GM21447 (cell line): ENCODE measurements at regions not wholly inside any gene's neighbourhood (a gene's known extent, or its start where the extent isn't known, plus 50 kb on each side); places are given as distances from the start of the nearest gene placed in this dataset.
"Not testable (repeated sequence)": the region's sequence is repeated elsewhere in the genome, so short reads cannot be mapped to it uniquely, and the experiment has no call there.

Source experiments
- ATAC-seq: cut with Tn5 transposase; IDR thresholded peaks from one replicate; pipeline ENCODE4 v1.9.1; 2021; ENCODE audit not compliant: unreplicated experiment

DNA sequence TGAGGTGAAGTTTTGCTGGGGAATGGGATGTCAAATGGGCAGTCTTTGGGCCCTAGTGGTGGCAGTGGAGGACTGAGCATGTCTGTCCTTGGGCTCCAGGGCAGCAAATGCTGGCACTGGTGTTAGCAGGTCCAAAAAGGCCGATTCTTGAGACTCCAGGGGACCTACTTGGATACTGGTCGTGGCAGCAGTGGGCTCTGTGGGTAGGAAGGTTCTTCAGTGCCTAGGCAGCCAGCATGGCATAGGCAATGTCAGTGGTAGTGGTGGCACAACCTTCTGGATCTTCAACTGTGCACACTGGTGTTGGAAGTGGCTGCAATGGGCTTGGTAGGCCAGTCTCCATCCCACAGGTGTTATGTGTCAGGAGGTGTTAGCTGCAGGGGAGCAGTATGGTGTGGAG is 334.7 kb upstream of the KITLG start:
- ATAC-seq: no peak

- no peak for ATAC-seq
These were observed 329.2 kb upstream of the KITLG start for GRCh38 chr12:88909510-88909909.

DNA sequence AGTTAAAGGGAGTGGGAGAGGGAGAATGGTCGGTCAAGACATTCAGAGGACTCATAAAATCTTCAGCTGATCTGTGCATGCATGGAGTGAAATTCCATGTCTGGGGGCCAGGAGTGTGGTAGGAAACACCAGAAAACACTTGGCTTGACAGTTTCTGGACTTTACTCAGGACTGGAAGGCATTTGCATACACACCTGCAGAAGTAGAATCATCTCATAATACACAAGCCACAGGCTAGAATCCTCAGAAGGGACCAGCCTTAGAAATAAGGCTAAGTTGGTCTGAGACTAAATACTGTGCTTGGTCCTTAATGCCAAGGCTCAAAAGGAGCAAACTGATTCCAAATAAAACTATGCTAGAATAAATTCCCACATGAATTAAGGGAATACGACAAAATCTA is 328.1 kb upstream of the KITLG start:
- ATAC-seq: no peak

GRCh38 chr12:88904705-88905104 is 324.4 kb upstream of the KITLG start:
- ATAC-seq: no peak

- ATAC-seq: no peak
These were observed 323.1 kb upstream of the KITLG start for GRCh38 chr12:88903333-88903732.

- no peak for ATAC-seq
These were observed 317.5 kb upstream of the KITLG start for GRCh38 chr12:88897723-88898122.

- no peak for ATAC-seq
These were observed 316.7 kb upstream of the KITLG start for GRCh38 chr12:88896958-88897357.

- no peak for ATAC-seq
These were observed 315.4 kb upstream of the KITLG start for GRCh38 chr12:88895634-88896033.

DNA sequence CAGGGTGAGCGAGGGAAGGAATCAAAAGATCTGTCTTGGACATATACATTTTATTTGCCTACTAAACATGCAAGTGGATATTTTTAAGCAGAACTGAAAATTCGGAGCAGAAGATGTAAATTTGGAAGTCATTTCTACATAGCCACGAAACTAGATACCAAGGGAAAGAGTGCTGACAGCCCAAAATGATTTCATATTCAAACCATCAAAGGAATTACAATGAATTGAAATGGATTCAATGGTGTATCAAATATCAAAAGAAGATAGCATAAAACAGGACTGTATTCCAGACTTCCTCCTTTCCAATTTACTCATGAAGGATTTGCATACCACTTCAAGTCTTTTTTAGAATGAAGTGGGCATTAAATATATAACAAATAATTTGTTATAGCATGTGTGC is 313.5 kb upstream of the KITLG start:
- ATAC-seq: no peak

DNA sequence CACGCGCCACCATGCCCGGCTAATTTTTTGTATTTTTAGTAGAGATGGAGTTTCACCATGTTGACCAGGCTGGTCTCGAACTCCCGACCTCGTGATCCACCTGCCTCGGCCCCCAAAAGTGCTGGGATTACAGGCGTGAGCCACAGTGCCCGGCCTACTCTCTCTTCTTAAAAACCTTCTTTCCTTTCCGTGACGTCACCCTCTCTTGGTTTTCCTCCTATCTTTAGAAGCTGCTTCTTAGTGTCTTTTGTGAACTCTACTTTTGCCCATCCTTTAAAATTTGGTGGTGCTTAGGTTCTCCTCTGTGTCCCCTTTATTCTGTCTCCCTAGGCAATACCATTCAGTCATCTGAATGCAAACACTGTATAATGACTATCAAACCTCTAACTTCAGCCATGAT is 311.2 kb upstream of the KITLG start:
- not testable (repeated sequence) for ATAC-seq

- no peak for ATAC-seq
These were observed 309.2 kb upstream of the KITLG start for GRCh38 chr12:88889326-88890110.

DNA sequence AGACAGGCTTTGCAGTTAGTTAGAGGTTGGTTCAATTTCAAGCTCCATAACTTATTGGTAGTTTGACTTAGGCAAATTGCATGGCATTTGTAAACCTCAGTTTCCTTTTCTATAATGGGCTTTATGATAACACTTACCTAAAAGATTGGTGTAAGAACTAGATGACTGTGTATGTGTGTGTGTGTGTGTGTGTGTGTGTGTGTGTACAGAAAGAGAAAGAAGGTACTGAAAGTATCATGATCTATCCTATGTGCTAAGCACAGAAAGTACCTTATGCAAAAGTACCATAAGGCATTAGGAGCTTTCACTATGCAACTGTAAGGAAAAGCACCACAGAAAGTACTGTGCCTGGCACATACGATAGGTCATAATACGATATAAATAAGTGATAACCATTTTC is 304.3 kb upstream of the KITLG start:
- no peak for ATAC-seq

GRCh38 chr12:88882662-88883061 is 302.4 kb upstream of the KITLG start:
- no peak for ATAC-seq

GRCh38 chr12:88880051-88880450 is 299.8 kb upstream of the KITLG start:
- no peak for ATAC-seq

GRCh38 chr12:88878295-88878694 is 298.0 kb upstream of the KITLG start:
- ATAC-seq: no peak

DNA sequence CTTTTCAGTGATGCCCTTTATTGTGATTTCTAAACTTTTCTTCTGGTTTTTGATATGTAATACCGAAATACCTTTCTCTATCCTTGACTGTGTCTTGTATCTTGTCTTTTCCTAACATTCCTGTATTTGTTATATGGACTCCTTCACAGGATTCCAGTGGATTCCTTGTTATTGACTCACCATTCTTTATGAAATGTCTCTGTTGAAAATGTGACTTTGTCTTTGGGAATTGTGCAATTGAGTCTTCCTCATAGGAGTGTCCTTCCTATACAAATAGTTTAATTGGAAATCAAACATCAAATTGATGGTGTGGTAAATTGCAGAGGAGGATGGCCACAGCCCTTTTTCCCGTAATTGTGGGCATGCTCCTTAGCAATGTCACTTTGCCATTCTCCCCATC is 296.6 kb upstream of the KITLG start:
- ATAC-seq: no peak

- ATAC-seq: no peak
These were observed 289.9 kb upstream of the KITLG start for GRCh38 chr12:88870000-88870737.

- no peak for ATAC-seq
These were observed 287.8 kb upstream of the KITLG start for GRCh38 chr12:88868050-88868449.

DNA sequence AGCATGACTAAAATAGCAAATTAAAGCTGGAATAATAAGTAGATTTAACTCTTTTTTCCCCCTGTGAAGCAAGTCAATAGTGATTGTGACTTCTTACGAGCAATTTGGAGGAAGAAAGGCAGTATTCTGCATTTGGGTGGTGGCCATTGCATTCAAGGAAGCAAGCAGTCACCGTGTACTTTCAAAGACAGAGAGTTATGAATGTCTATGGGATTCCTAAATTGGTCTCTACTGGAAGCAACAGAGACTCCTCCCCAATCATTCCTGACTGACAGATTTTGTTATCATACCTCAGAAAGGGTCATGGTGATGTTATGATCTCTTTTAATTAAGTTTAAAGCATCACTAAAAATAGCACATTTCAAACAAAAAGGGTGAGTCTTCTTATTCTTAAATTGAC is 287.2 kb upstream of the KITLG start:
- no peak for ATAC-seq

DNA sequence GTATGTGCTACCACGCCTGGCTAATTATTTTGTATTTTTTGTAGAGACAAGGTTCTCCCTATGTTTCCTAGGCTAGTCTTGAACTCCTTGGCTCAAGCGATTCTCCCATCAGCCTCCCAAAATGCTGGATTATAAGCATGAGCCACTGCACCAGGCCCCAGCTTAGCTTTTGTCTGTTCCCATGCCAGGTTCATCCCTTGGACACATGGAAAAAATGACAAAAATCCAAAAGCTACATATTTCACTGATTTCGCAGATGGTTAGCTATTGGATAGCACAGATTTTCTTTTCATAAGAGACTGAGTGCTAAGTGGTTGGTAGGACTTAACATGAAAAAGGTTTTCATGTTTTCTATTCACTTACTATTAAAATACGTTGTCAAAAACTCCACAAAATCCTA is 286.6 kb upstream of the KITLG start:
- no peak for ATAC-seq

GRCh38 chr12:88865537-88865936 is 285.3 kb upstream of the KITLG start:
- no peak for ATAC-seq

DNA sequence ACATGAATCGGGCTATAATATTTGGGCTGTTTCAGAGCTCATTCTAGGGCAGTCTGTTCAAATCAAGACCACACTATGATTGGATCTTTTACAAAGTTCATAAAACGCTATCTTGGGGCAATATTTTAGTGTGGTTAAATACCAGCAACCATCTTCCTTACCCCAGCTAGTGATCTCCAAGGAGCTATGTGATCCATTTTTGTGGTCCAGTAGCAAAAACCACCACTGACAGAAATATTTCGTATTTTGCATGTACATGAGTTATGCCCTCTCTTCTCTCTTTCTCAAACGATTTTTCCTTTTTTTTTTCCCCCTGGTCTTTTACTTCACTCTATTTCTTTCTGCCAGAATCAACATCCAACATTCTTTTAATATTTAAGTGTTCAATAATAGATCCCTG is 280.6 kb upstream of the KITLG start:
- no peak for ATAC-seq

DNA sequence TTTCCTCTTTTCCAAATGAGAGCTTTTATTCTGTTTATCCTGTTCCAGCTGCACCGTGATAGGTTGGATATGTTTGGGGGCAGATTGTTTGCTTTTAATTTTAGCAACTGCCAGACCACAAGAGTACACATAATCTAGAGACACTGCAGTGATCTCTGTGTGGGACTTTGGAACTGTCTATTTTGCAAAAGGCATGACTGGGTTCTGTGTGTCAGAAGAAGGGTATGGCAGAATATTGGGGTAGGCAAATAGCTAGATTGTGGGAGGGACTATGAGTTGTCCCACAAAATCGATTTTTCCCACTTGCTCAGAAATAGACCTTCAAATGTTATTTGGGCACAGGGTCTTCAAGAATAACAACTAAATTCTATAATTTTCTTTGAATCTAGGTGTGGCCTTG is 275.9 kb upstream of the KITLG start:
- ATAC-seq: no peak
